Cardiac muscle cell (in vitro differentiated cells and primary cell): ENCODE measurements at regions not wholly inside any gene's neighbourhood (a gene's known extent, or its start where the extent isn't known, plus 50 kb on each side); places are given as distances from the start of the nearest gene placed in this dataset.

ENCODE experiments used
- DNase-seq, 2 donors: peaks; one replicate each; pipeline versions ENCODE4 v3.0.0 to v3.0.0-alpha.2; 2010 to 2017; ENCODE audit warnings: low read depth in 1 of 2, low spot score in 1 of 2
- H3K27ac ChIP-seq: fragments of 200-600 bp; sonication (generic); 2 replicates; pipeline ENCODE4 v1.5.1; 2016
- H3K27me3 ChIP-seq: fragments of 200-600 bp; sonication (generic); 2 replicates; pipeline ENCODE4 v1.6.0; 2016; ENCODE audit warnings: control low read depth
- H3K36me3 ChIP-seq: fragments of 200-600 bp; sonication (generic); 2 replicates; pipeline ENCODE4 v1.5.1; 2016; ENCODE audit warnings: control low read depth
- H3K4me1 ChIP-seq: fragments of 200-600 bp; sonication (generic); 2 replicates; pipeline ENCODE4 v1.8.1; 2017; ENCODE audit warnings: low read depth, mild to moderate bottlenecking, mixed run types
- H3K4me3 ChIP-seq: fragments of 200-600 bp; sonication (generic); 2 replicates; pipeline ENCODE4 v1.5.1; 2016; ENCODE audit warnings: mild to moderate bottlenecking
- H3K9me3 ChIP-seq: fragments of 200-600 bp; sonication (generic); 2 replicates; pipeline ENCODE4 v1.5.1; 2017; ENCODE audit warnings: low read depth, mild to moderate bottlenecking, control low read depth
- CTCF ChIP-seq: IDR thresholded peaks from 2 replicates; pipeline ENCODE4 v1.5.1; 2012; ENCODE audit warnings: low read depth, mild to moderate bottlenecking, low read length

- Histone ChIP-seq H3K36me3 (no peaks in the 10 kb centered on the region), H3K27me3 (no peaks in the 10 kb centered on the region), H3K4me3 (no peak overlapping the region), H3K27ac (no peak overlapping the region), H3K9me3 (no peaks in the 10 kb centered on the region), H3K4me1 (peaks cover 29% of the 10 kb centered on the region)
- DNase-seq: no peak
- no peak for TF ChIP-seq CTCF
These were observed 254.4 kb downstream of the ETAA1 start for GRCh38 chr2:67651565-67651964.

GRCh38 chr2:67652679-67653078 lies 255.5 kb downstream of the ETAA1 start:
- no peak overlapping the region for H3K4me3 ChIP-seq
- peaks cover 29% of the 10 kb centered on the region for H3K4me1 ChIP-seq
- H3K27me3 ChIP-seq: no peaks in the 10 kb centered on the region
- no peak overlapping the region for H3K27ac ChIP-seq
- no peak for DNase-seq
- no peaks in the 10 kb centered on the region for H3K9me3 ChIP-seq
- no peak for TF ChIP-seq CTCF
- no peaks in the 10 kb centered on the region for H3K36me3 ChIP-seq

GRCh38 chr2:67656875-67657274 lies 259.7 kb downstream of the ETAA1 start:
- Histone ChIP-seq H3K4me1 (no peaks in the 10 kb centered on the region), H3K27ac (no peak overlapping the region), H3K4me3 (no peak overlapping the region), H3K9me3 (no peaks in the 10 kb centered on the region), H3K27me3 (no peaks in the 10 kb centered on the region), H3K36me3 (no peaks in the 10 kb centered on the region)
- DNase-seq: no peak
- no peak for TF ChIP-seq CTCF

GRCh38 chr2:67658820-67659219 lies 261.7 kb downstream of the ETAA1 start:
- no peak for DNase-seq
- H3K4me3 ChIP-seq: no peak overlapping the region
- no peak overlapping the region for H3K27ac ChIP-seq
- no peaks in the 10 kb centered on the region for H3K9me3 ChIP-seq
- no peaks in the 10 kb centered on the region for H3K27me3 ChIP-seq
- no peak for TF ChIP-seq CTCF
- H3K4me1 ChIP-seq: no peaks in the 10 kb centered on the region
- H3K36me3 ChIP-seq: no peaks in the 10 kb centered on the region

- H3K4me3 ChIP-seq: no peak overlapping the region
- no peaks in the 10 kb centered on the region for H3K4me1 ChIP-seq
- no peak for DNase-seq
- no peak overlapping the region for H3K27ac ChIP-seq
- H3K9me3 ChIP-seq: no peaks in the 10 kb centered on the region
- TF ChIP-seq CTCF: no peak
- no peaks in the 10 kb centered on the region for H3K36me3 ChIP-seq
- no peaks in the 10 kb centered on the region for H3K27me3 ChIP-seq
These were observed 263.0 kb downstream of the ETAA1 start for GRCh38 chr2:67660015-67660602.

GRCh38 chr2:67660871-67661270 lies 263.7 kb downstream of the ETAA1 start:
- no peak for DNase-seq
- Histone ChIP-seq H3K4me3 (no peak overlapping the region), H3K36me3 (no peaks in the 10 kb centered on the region), H3K4me1 (no peaks in the 10 kb centered on the region), H3K9me3 (no peaks in the 10 kb centered on the region), H3K27me3 (no peaks in the 10 kb centered on the region), H3K27ac (no peak overlapping the region)
- no peak for TF ChIP-seq CTCF
